Smooth muscle cell (in vitro differentiated cells): ENCODE measurements at regions not wholly inside any gene's neighbourhood (a gene's known extent, or its start where the extent isn't known, plus 50 kb on each side); places are given as distances from the start of the nearest gene placed in this dataset.

Experiments used
- DNase-seq: peaks from one replicate; lab custom pipeline; 2025; ENCODE audit not compliant: unreplicated experiment; lab: John Stamatoyannopoulos, UW
- H2AFZ ChIP-seq: fragments of 200-600 bp; sonication (generic); 2 replicates; pipeline ENCODE4 v1.6.0; 2016; ENCODE audit warnings: antibody characterized with exemption, low read depth, mild to moderate bottlenecking
- H3F3A ChIP-seq: fragments of 200-600 bp; sonication (generic); 2 replicates; pipeline ENCODE4 v1.6.0; 2017; ENCODE audit warnings: antibody characterized with exemption, low read depth
- H3K27ac ChIP-seq: fragments of 200-600 bp; sonication (generic); 2 replicates; pipeline ENCODE4 v1.5.1; 2016; ENCODE audit warnings: low read depth, mild to moderate bottlenecking
- H3K27me3 ChIP-seq: fragments of 200-600 bp; sonication (generic); 2 replicates; pipeline ENCODE4 v1.6.1; 2016; ENCODE audit warnings: low read depth, mild to moderate bottlenecking
- H3K36me3 ChIP-seq: fragments of 200-600 bp; sonication (generic); 2 replicates; pipeline ENCODE4 v1.5.1; 2016; ENCODE audit warnings: low read depth
- H3K4me1 ChIP-seq: fragments of 200-600 bp; sonication (generic); 2 replicates; pipeline ENCODE4 v1.5.1; 2016; ENCODE audit warnings: low read depth
- H3K4me2 ChIP-seq: fragments of 200-600 bp; sonication (generic); 2 replicates; pipeline ENCODE4 v1.6.0; 2016; ENCODE audit warnings: mild to moderate bottlenecking
- H3K4me3 ChIP-seq: fragments of 200-600 bp; sonication (generic); 2 replicates; pipeline ENCODE4 v1.5.1; 2016; ENCODE audit warnings: mild to moderate bottlenecking
- H3K79me2 ChIP-seq: fragments of 200-600 bp; sonication (generic); 2 replicates; pipeline ENCODE4 v1.6.0; 2016; ENCODE audit warnings: low read depth, mild to moderate bottlenecking
- H3K9ac ChIP-seq: fragments of 200-600 bp; sonication (generic); 2 replicates; pipeline ENCODE4 v1.6.0; 2016; ENCODE audit warnings: low read depth
- H3K9me3 ChIP-seq: fragments of 200-600 bp; sonication (generic); replicated peaks from 2 replicates; pipeline ENCODE4 v1.5.1; 2016; ENCODE audit warnings: low read depth
- H4K20me1 ChIP-seq: fragments of 200-600 bp; sonication (generic); 2 replicates; pipeline ENCODE4 v1.6.0; 2016; ENCODE audit warnings: low read depth
- WGBS: methylation state at CpG from one replicate; pipeline ENCODE4 v1.1.7; 2016; ENCODE audit warnings: low lambda C conversion rate; 5-methylcytosine and 5-hydroxymethylcytosine counted together
- TF ChIP-seq, protein P1 (sequence below): fragments of 200-600 bp; sonication (generic); IDR thresholded peaks from 2 replicates; pipeline ENCODE4 v1.5.1; 2017; ENCODE audit warnings: borderline replicate concordance, mild to moderate bottlenecking, antibody characterized with exemption; ENCODE audit not compliant: insufficient read depth, poor library complexity, severe bottlenecking

DNA sequence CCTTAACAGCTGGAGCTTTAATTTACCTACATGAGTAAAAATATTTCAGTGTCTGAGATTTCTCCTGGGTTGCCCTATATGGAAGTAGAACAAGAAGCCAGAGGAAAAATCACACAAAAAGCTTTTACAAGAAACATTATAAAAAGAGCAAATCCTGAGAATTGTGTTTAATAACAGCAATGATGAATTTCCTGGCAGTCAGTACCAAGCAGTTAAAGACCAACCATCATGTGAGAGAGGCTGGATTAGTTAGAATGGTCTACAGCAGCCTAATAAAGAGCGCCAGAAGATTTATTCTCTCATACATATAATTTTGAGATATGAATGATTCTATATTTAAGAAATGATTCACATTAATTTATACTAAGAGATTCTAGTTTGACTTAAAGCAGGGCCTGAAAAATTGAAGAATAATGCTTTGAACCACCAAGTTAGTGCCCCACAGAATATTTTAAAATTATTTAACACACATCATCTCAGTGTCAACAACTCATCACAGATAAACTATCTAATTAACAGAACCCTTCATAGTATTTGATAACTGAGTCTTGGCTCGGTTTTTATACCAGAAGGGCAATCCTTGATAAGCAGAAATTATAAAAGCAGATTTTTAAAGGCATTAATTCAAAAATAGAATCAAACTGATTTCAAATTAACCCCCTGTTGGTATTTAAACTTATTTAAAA lies 59.9 kb upstream of the DPH6 start:
- no peaks in the 10 kb centered on the region for H3K27me3 ChIP-seq
- no peaks in the 10 kb centered on the region for H3K79me2 ChIP-seq
- H3K4me3 ChIP-seq, result no peak overlapping the region
- no peak overlapping the region for H3K27ac ChIP-seq
- WGBS, result 85% methylated on average over 2 of the region's 2 CpGs
- TF ChIP-seq, protein P1, sequence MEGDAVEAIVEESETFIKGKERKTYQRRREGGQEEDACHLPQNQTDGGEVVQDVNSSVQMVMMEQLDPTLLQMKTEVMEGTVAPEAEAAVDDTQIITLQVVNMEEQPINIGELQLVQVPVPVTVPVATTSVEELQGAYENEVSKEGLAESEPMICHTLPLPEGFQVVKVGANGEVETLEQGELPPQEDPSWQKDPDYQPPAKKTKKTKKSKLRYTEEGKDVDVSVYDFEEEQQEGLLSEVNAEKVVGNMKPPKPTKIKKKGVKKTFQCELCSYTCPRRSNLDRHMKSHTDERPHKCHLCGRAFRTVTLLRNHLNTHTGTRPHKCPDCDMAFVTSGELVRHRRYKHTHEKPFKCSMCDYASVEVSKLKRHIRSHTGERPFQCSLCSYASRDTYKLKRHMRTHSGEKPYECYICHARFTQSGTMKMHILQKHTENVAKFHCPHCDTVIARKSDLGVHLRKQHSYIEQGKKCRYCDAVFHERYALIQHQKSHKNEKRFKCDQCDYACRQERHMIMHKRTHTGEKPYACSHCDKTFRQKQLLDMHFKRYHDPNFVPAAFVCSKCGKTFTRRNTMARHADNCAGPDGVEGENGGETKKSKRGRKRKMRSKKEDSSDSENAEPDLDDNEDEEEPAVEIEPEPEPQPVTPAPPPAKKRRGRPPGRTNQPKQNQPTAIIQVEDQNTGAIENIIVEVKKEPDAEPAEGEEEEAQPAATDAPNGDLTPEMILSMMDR, result no peak
- H3K9ac ChIP-seq, result no peak overlapping the region
- H4K20me1 ChIP-seq, result no peaks in the 10 kb centered on the region
- H3K4me1 ChIP-seq, result no peaks in the 10 kb centered on the region
- no peak overlapping the region for H3K4me2 ChIP-seq
- no peak for DNase-seq
- peaks cover 5% of the 10 kb centered on the region for H3K36me3 ChIP-seq
- no peak overlapping the region for H2AFZ ChIP-seq
- no peaks in the 10 kb centered on the region for H3F3A ChIP-seq
- H3K9me3 ChIP-seq, result no peaks in the 10 kb centered on the region

DNA sequence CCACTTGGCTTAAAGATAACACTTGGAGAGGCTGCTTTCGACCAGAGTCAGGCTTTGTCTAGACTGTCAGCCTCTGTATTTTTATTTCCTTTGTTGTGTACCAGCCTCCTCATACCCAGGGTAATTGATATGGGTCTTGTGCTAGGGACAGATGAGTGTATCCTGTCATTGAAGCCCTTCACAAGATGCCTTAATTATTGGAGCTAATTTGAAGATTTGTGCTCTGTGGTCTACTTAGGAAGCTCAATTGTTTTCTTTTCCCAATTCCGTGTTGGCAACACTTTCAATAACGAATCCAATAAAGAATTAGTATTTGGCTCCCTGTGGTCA lies 60.5 kb upstream of the DPH6 start:
- no peaks in the 10 kb centered on the region for H3K79me2 ChIP-seq
- H3K4me2 ChIP-seq, result no peak overlapping the region
- 86% methylated on average over 3 of the region's 3 CpGs for WGBS
- H3K27ac ChIP-seq, result no peak overlapping the region
- no peaks in the 10 kb centered on the region for H3K27me3 ChIP-seq
- H3F3A ChIP-seq, result no peaks in the 10 kb centered on the region
- no peak overlapping the region for H3K4me3 ChIP-seq
- H3K9ac ChIP-seq, result no peak overlapping the region
- H3K9me3 ChIP-seq, result no peaks in the 10 kb centered on the region
- H4K20me1 ChIP-seq, result no peaks in the 10 kb centered on the region
- H2AFZ ChIP-seq, result no peak overlapping the region
- H3K4me1 ChIP-seq, result no peaks in the 10 kb centered on the region
- no peak for DNase-seq
- peaks cover 5% of the 10 kb centered on the region for H3K36me3 ChIP-seq
- TF ChIP-seq, protein P1, result no peak

DNA sequence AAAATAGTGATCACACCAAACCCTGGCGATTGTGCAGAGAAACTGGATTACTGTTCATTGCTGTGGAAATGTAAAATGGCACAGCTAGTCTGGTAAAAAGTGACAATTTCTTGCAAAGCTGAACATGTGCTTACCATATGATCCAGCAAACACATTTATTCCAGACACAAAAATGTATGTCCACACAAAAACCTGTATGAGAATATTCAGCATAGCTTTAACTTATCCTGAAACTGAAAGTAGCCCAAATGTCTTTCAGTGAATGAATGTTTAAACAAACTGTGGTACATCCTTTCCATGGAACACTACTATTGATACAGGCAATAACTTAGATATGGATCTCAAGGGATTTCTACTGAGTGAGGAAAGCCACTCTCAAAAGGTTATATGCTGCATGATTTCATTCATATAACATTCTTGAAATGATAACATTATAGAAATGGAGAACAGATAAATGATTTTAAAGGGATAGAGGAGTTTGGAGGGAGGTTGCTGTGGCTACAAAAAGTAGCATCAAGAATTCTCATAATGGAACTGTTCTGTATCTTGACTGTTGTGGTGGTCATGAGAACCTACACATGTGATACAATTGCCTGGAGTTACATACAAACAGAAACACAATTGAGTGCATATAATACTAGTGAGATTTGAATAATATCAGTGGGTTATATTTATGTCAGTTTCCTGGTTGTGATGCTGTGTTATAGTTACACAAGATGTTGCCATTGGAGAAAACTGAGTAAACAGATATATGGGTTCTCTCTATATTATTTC lies 70.7 kb upstream of the DPH6 start:
- WGBS, result 92% methylated on average over 1 of the region's 1 CpG
- no peaks in the 10 kb centered on the region for H3K27me3 ChIP-seq
- TF ChIP-seq, protein P1, result no peak
- no peaks in the 10 kb centered on the region for H4K20me1 ChIP-seq
- no peak overlapping the region for H2AFZ ChIP-seq
- H3K36me3 ChIP-seq, result no peaks in the 10 kb centered on the region
- H3F3A ChIP-seq, result no peaks in the 10 kb centered on the region
- no peak overlapping the region for H3K4me3 ChIP-seq
- no peak overlapping the region for H3K4me2 ChIP-seq
- H3K4me1 ChIP-seq, result peaks cover 8% of the 10 kb centered on the region
- no peak overlapping the region for H3K27ac ChIP-seq
- H3K9ac ChIP-seq, result no peak overlapping the region
- H3K79me2 ChIP-seq, result no peaks in the 10 kb centered on the region
- no peak for DNase-seq
- H3K9me3 ChIP-seq, result no peaks in the 10 kb centered on the region
